NOMO-1 treated with dmso at 0.1 percent for 144 hours (cell line): ENCODE measurements at regions not wholly inside any gene's neighbourhood (a gene's known extent, or its start where the extent isn't known, plus 50 kb on each side); places are given as distances from the start of the nearest gene placed in this dataset.

ENCODE experiments used
- DNase-seq: peaks from one replicate; lab custom pipeline; 2025; ENCODE audit not compliant: unreplicated experiment; lab: John Stamatoyannopoulos, UW

GRCh38 chrX:107502316-107502715 lies 52.9 kb downstream of the FRMPD3 start:
- DNase-seq, result no peak

- DNase-seq, result no peak
These were observed 54.6 kb downstream of the FRMPD3 start for GRCh38 chrX:107504006-107504405.

- no peak for DNase-seq
These were observed 55.8 kb downstream of the FRMPD3 start for GRCh38 chrX:107505223-107505622.

- no peak for DNase-seq
These were observed 57.2 kb downstream of the FRMPD3 start for GRCh38 chrX:107506596-107507031.

GRCh38 chrX:107507093-107507743 lies 57.8 kb downstream of the FRMPD3 start:
- no peak for DNase-seq

- no peak for DNase-seq
These were observed 58.3 kb downstream of the FRMPD3 start for GRCh38 chrX:107507744-107508117.

- DNase-seq, result no peak
These were observed 59.5 kb downstream of the FRMPD3 start for GRCh38 chrX:107508925-107509324.

- no peak for DNase-seq
These were observed 65.5 kb downstream of the FRMPD3 start for GRCh38 chrX:107514944-107515343.

GRCh38 chrX:107521877-107522586 lies 72.6 kb downstream of the FRMPD3 start:
- DNase-seq, result no peak

GRCh38 chrX:107522901-107523300 lies 73.4 kb downstream of the FRMPD3 start:
- no peak for DNase-seq

GRCh38 chrX:107526141-107526540 lies 76.7 kb downstream of the FRMPD3 start:
- DNase-seq, result no peak

GRCh38 chrX:107530141-107530540 lies 80.7 kb downstream of the FRMPD3 start:
- no peak for DNase-seq

GRCh38 chrX:107537815-107538214 lies 88.4 kb downstream of the FRMPD3 start:
- peak; percentile 14 for DNase-seq

GRCh38 chrX:107541244-107541643 lies 87.1 kb upstream of the PRPS1 start:
- no peak for DNase-seq

GRCh38 chrX:107542040-107542439 lies 86.3 kb upstream of the PRPS1 start:
- DNase-seq, result no peak

- no peak for DNase-seq
These were observed 85.8 kb upstream of the PRPS1 start for GRCh38 chrX:107542500-107542899.

- DNase-seq, result no peak
These were observed 80.7 kb upstream of the PRPS1 start for GRCh38 chrX:107547621-107548020.

- DNase-seq, result no peak
These were observed 79.5 kb upstream of the PRPS1 start for GRCh38 chrX:107548775-107549174.

GRCh38 chrX:107549504-107549903 lies 78.8 kb upstream of the PRPS1 start:
- no peak for DNase-seq

GRCh38 chrX:107551546-107551945 lies 76.8 kb upstream of the PRPS1 start:
- DNase-seq, result no peak

GRCh38 chrX:107552930-107553329 lies 75.4 kb upstream of the PRPS1 start:
- no peak for DNase-seq

GRCh38 chrX:107556967-107557366 lies 71.3 kb upstream of the PRPS1 start:
- DNase-seq, result no peak

- no peak for DNase-seq
These were observed 68.8 kb upstream of the PRPS1 start for GRCh38 chrX:107559506-107559905.
